ENCODE measurements at regions not wholly inside any gene's neighbourhood (a gene's known extent, or its start where the extent isn't known, plus 50 kb on each side); places are given as distances from the start of the nearest gene placed in this dataset.

DNA sequence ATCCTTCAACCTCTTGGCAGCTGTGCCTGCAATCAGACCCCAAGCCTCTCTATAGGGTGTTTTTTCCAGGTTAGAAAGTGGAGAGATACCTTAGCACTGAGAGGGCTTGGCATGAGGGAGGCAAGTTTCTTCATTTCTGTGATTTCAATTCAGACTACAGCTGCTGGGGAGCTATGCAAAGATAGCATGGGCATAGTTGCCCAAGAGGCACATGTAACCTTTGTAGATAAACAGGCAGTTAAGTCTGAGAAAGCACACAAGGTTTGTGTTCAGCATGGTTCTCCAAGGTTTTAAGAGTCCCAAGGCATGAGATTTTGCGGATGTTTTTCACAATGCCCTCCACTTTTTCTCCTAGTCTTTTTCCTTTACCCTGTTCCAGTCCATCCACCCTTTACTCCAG is 385.0 kb upstream of the ETAA1 start:
- dilution Hi-C loops (cut with MboI; ENCODE audit: extremely low pct_ligation_motif_present, low sequenced_read_pairs) (no loop called here), intact Hi-C loops (cut with micrococcal nuclease) (no loop called here)
- no peak overlapping the region for H3K4me2 ChIP-seq (ENCODE audit: insufficient read depth, low read length)
- H3K9ac ChIP-seq (replicated peaks; ENCODE audit: extremely low read depth, insufficient read depth, low read length) = no peak overlapping the region
- H4K20me1 ChIP-seq (replicated peaks; ENCODE audit: control insufficient read depth, extremely low read depth, insufficient read depth, low read length) = no peaks in the 10 kb centered on the region
- no peak for FAIRE-seq
- CTCF ChIA-PET = interaction anchor here (0.5 kb wide), 1 partner anchor 185 kb away, joined by 3 read pairs; no protein-coding TSS in a partner anchor
- no peak overlapping the region for H3K4me3 ChIP-seq (replicated peaks in 1 of 3; ENCODE audit: insufficient read depth in 1 of 3, low read depth in 1 of 3, low read length in 3 of 3)
- H3K27me3 ChIP-seq (ENCODE audit: control insufficient read depth in 2 of 2, insufficient read depth in 2 of 2, low read length in 2 of 2) = peaks cover 0 to 2% of the 10 kb centered on the region in 2 experiments
- H3K27ac ChIP-seq (ENCODE audit: insufficient read depth, low read depth, low read length) = no peak overlapping the region
- no peaks in the 10 kb centered on the region for H3K9me3 ChIP-seq (replicated peaks; ENCODE audit: control insufficient read depth, insufficient read depth, low read length)
- H3K9me1 ChIP-seq (replicated peaks; ENCODE audit: control insufficient read depth, extremely low read depth, insufficient read depth, low read length) = no peaks in the 10 kb centered on the region
- H3K36me3 ChIP-seq (ENCODE audit: control insufficient read depth in 2 of 2, extremely low read depth in 1 of 2, insufficient read depth in 2 of 2, low read length in 2 of 2) = no peaks in the 10 kb centered on the region
- no peaks in the 10 kb centered on the region for H3K79me2 ChIP-seq (ENCODE audit: control insufficient read depth, insufficient read depth, low read length)
- H3K4me1 ChIP-seq (ENCODE audit: control insufficient read depth, extremely low read depth, insufficient read depth, low read length) = no peaks in the 10 kb centered on the region
- TF ChIP-seq GATA2 (IDR thresholded peaks at IDR 0.05; ENCODE audit: insufficient read depth, insufficient read length, low read depth, low read length) (no peak), FOS (IDR thresholded peaks at IDR 0.05; ENCODE audit: borderline replicate concordance, insufficient read depth, low read length) (no peak), POLR2A (IDR thresholded peaks at IDR 0.05; ENCODE audit: low read depth, low read length) (no peak), EZH2 (IDR thresholded peaks at IDR 0.05; ENCODE audit: borderline replicate concordance, low read depth, low read length, severe bottlenecking) (no peak), JUN (IDR thresholded peaks at IDR 0.05; ENCODE audit: borderline replicate concordance, insufficient read depth, insufficient read length, low read depth) (no peak), MYC (IDR thresholded peaks at IDR 0.05; ENCODE audit: low read depth, low read length) (no peak)
- TF ChIP-seq, protein P1, sequence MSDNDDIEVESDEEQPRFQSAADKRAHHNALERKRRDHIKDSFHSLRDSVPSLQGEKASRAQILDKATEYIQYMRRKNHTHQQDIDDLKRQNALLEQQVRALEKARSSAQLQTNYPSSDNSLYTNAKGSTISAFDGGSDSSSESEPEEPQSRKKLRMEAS (IDR thresholded peaks at IDR 0.05; ENCODE audit: insufficient read depth, insufficient read length) = no peak
- TF ChIP-seq, protein P2, sequence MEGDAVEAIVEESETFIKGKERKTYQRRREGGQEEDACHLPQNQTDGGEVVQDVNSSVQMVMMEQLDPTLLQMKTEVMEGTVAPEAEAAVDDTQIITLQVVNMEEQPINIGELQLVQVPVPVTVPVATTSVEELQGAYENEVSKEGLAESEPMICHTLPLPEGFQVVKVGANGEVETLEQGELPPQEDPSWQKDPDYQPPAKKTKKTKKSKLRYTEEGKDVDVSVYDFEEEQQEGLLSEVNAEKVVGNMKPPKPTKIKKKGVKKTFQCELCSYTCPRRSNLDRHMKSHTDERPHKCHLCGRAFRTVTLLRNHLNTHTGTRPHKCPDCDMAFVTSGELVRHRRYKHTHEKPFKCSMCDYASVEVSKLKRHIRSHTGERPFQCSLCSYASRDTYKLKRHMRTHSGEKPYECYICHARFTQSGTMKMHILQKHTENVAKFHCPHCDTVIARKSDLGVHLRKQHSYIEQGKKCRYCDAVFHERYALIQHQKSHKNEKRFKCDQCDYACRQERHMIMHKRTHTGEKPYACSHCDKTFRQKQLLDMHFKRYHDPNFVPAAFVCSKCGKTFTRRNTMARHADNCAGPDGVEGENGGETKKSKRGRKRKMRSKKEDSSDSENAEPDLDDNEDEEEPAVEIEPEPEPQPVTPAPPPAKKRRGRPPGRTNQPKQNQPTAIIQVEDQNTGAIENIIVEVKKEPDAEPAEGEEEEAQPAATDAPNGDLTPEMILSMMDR (IDR thresholded peaks at IDR 0.05; ENCODE audit: extremely low read depth in 1 of 2, insufficient read depth in 1 of 2, low read depth in 1 of 2, low read length in 2 of 2) = no peak
- no peak for DNase-seq (ENCODE audit: low read depth, low spot score)
- POLR2A ChIA-PET = no interaction called here
- no TSS peak for BruUV-seq (replicated peaks)
- no peak overlapping the region for H2AFZ ChIP-seq (ENCODE audit: low read depth, low read length)

Data from endothelial cell of umbilical vein (primary cell).